Neural cell (in vitro differentiated cells): ENCODE measurements at regions not wholly inside any gene's neighbourhood (a gene's known extent, or its start where the extent isn't known, plus 50 kb on each side); places are given as distances from the start of the nearest gene placed in this dataset.

ENCODE experiments used
- H2AFZ ChIP-seq: fragments of 200-600, 300-800 bp; sonication (generic), shearing (Covaris generic); 2 replicates; pipeline ENCODE4 v1.6.0; 2014; ENCODE audit warnings: low read depth, mild to moderate bottlenecking, antibody characterized with exemption, low read length, moderate library complexity
- H3F3A ChIP-seq: fragments of 200-600 bp; shearing (Covaris generic); 2 replicates; pipeline ENCODE4 v1.6.1; 2016; ENCODE audit warnings: mild to moderate bottlenecking, moderate library complexity, mixed read lengths, antibody characterized with exemption, low read length; ENCODE audit not compliant: insufficient read depth, poor library complexity, severe bottlenecking
- H3K27ac ChIP-seq: fragments of 200-600, 300-800 bp; sonication (generic), shearing (Covaris generic); 2 replicates; pipeline ENCODE4 v1.5.1; 2014; ENCODE audit warnings: mild to moderate bottlenecking, low read length, moderate library complexity
- H3K27me3 ChIP-seq: fragments of 300-800, 200-600 bp; sonication (generic), shearing (Covaris generic); 2 replicates; pipeline ENCODE4 v1.6.0; 2014; ENCODE audit warnings: mild to moderate bottlenecking, low read depth, low read length, moderate library complexity; ENCODE audit not compliant: insufficient read depth
- H3K36me3 ChIP-seq: fragments of 300-800, 200-600 bp; sonication (generic), shearing (Covaris generic); 2 replicates; pipeline ENCODE4 v1.5.1; 2014; ENCODE audit warnings: mild to moderate bottlenecking, antibody characterized with exemption, low read length, moderate library complexity; ENCODE audit not compliant: insufficient read depth
- H3K4me2 ChIP-seq: fragments of 300-800, 200-600 bp; sonication (generic), shearing (Covaris generic); 2 replicates; pipeline ENCODE4 v1.6.0; 2014; ENCODE audit warnings: mild to moderate bottlenecking, low read length
- H3K4me3 ChIP-seq: fragments of 300-800, 200-600 bp; sonication (generic), shearing (Covaris generic); 2 replicates; pipeline ENCODE4 v1.5.1; 2014; ENCODE audit warnings: mild to moderate bottlenecking, low read length, moderate library complexity
- H3K79me2 ChIP-seq: fragments of 200-600 bp; shearing (Covaris generic); replicated peaks from 2 replicates; pipeline ENCODE4 v1.6.0; 2014; ENCODE audit warnings: mild to moderate bottlenecking, low read length, moderate library complexity; ENCODE audit not compliant: insufficient read depth
- H3K9ac ChIP-seq: fragments of 300-800, 200-600 bp; sonication (generic), shearing (Covaris generic); 2 replicates; pipeline ENCODE4 v1.6.1; 2016; ENCODE audit warnings: mild to moderate bottlenecking, low read length, mixed read lengths
- H3K9me2 ChIP-seq: fragments of 200-600 bp; shearing (Covaris generic); 2 replicates; pipeline ENCODE4 v1.6.1; 2016; ENCODE audit warnings: mild to moderate bottlenecking, low read length, mixed read lengths; ENCODE audit not compliant: insufficient read depth
- H3K9me3 ChIP-seq: fragments of 200-600, 300-800 bp; sonication (generic), shearing (Covaris generic); 2 replicates; pipeline ENCODE4 v1.6.1; 2016; ENCODE audit warnings: mild to moderate bottlenecking, mixed run types, low read length, moderate library complexity, mixed read lengths
- H4K20me1 ChIP-seq: fragments of 200-600 bp; shearing (Covaris generic); 2 replicates; pipeline ENCODE4 v1.6.1; 2016; ENCODE audit warnings: mild to moderate bottlenecking, mixed run types; ENCODE audit not compliant: insufficient read depth
- CTCF ChIP-seq: fragments of 450-650 bp; IDR thresholded peaks from 2 replicates; pipeline ENCODE4 v1.5.1; 2014; ENCODE audit warnings: antibody characterized with exemption, mild to moderate bottlenecking, moderate library complexity; ENCODE audit not compliant: poor library complexity, severe bottlenecking
- EP300 ChIP-seq: fragments of 450-650 bp; conservative IDR thresholded peaks from 2 replicates; pipeline ENCODE4 v1.6.1; 2014; ENCODE audit warnings: antibody characterized with exemption, mild to moderate bottlenecking, moderate library complexity; ENCODE audit not compliant: poor library complexity, severe bottlenecking
- EZH2 ChIP-seq: fragments of 200-600, 300-800 bp; shearing (Covaris generic), sonication (generic); IDR thresholded peaks from 2 replicates; pipeline ENCODE4 v1.6.1; 2014; ENCODE audit warnings: antibody characterized with exemption, low read length, borderline replicate concordance, mild to moderate bottlenecking; ENCODE audit not compliant: insufficient read depth, poor library complexity, severe bottlenecking
- MXI1 ChIP-seq: fragments of 450-650 bp; conservative IDR thresholded peaks from 2 replicates; pipeline ENCODE4 v1.6.1; 2014; ENCODE audit warnings: antibody characterized with exemption, mild to moderate bottlenecking; ENCODE audit not compliant: poor library complexity, severe bottlenecking
- POLR2AphosphoS5 ChIP-seq: IDR thresholded peaks from 2 replicates; pipeline ENCODE4 v1.6.1; 2012
- RAD21 ChIP-seq: fragments of 450-650 bp; conservative IDR thresholded peaks from 2 replicates; pipeline ENCODE4 v1.6.1; 2014; ENCODE audit warnings: antibody characterized with exemption, mild to moderate bottlenecking, moderate library complexity
- SMC3 ChIP-seq: fragments of 450-650 bp; conservative IDR thresholded peaks from 2 replicates; pipeline ENCODE4 v1.6.1; 2014; ENCODE audit warnings: antibody characterized with exemption, mild to moderate bottlenecking, moderate library complexity; ENCODE audit not compliant: poor library complexity
- TAF1 ChIP-seq: IDR thresholded peaks from 2 replicates; pipeline ENCODE4 v1.6.1; 2012; ENCODE audit warnings: low read depth
- TF ChIP-seq, protein P1 (sequence below): IDR thresholded peaks from 2 replicates; pipeline ENCODE4 v1.6.1; 2012; ENCODE audit warnings: borderline replicate concordance

- Histone ChIP-seq H3K4me3 (no peak overlapping the region), H3K27ac (no peak overlapping the region), H3F3A (no peaks in the 10 kb centered on the region), H3K9ac (no peak overlapping the region), H3K4me2 (no peak overlapping the region), H3K36me3 (no peaks in the 10 kb centered on the region), H4K20me1 (no peaks in the 10 kb centered on the region), H3K9me3 (no peaks in the 10 kb centered on the region), H3K9me2 (no peaks in the 10 kb centered on the region), H3K27me3 (no peaks in the 10 kb centered on the region), H2AFZ (no peak overlapping the region), H3K79me2 (peaks cover 3% of the 10 kb centered on the region)
- TF ChIP-seq SMC3 (no peak), RAD21 (no peak), TAF1 (no peak), CTCF (no peak), EP300 (no peak), EZH2 (no peak), MXI1 (no peak), POLR2AphosphoS5 (no peak)
- TF ChIP-seq, protein P1, sequence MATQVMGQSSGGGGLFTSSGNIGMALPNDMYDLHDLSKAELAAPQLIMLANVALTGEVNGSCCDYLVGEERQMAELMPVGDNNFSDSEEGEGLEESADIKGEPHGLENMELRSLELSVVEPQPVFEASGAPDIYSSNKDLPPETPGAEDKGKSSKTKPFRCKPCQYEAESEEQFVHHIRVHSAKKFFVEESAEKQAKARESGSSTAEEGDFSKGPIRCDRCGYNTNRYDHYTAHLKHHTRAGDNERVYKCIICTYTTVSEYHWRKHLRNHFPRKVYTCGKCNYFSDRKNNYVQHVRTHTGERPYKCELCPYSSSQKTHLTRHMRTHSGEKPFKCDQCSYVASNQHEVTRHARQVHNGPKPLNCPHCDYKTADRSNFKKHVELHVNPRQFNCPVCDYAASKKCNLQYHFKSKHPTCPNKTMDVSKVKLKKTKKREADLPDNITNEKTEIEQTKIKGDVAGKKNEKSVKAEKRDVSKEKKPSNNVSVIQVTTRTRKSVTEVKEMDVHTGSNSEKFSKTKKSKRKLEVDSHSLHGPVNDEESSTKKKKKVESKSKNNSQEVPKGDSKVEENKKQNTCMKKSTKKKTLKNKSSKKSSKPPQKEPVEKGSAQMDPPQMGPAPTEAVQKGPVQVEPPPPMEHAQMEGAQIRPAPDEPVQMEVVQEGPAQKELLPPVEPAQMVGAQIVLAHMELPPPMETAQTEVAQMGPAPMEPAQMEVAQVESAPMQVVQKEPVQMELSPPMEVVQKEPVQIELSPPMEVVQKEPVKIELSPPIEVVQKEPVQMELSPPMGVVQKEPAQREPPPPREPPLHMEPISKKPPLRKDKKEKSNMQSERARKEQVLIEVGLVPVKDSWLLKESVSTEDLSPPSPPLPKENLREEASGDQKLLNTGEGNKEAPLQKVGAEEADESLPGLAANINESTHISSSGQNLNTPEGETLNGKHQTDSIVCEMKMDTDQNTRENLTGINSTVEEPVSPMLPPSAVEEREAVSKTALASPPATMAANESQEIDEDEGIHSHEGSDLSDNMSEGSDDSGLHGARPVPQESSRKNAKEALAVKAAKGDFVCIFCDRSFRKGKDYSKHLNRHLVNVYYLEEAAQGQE, result no peak
These were observed 214.4 kb downstream of the HIPK3 start for GRCh38 chr11:33471541-33471940.

DNA sequence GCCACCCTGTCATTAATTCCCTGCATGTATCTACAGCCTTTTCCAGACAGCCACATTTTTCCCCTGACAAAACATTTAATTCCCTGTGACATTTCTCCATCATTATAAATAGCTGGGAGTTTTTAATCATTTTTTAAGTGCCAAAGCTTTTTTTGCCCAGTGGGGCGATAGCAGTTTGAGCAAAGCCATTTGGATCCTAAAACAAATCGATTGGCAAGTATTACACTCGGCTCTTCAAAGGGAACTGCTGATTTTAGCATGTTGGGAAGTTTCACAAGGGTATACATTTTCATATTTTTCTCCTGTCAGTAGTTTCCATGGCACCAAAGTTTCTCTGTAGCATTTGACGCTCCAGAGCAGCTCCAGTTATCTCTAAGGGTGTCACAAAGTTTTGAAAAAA lies 210.8 kb downstream of the HIPK3 start:
- Histone ChIP-seq H3K79me2 (no peaks in the 10 kb centered on the region), H3K4me3 (no peak overlapping the region), H3F3A (no peaks in the 10 kb centered on the region), H3K9me2 (no peaks in the 10 kb centered on the region), H3K27me3 (no peaks in the 10 kb centered on the region), H3K36me3 (no peaks in the 10 kb centered on the region), H3K9ac (no peak overlapping the region), H3K9me3 (no peaks in the 10 kb centered on the region), H4K20me1 (no peaks in the 10 kb centered on the region), H3K27ac (no peak overlapping the region), H3K4me2 (no peak overlapping the region), H2AFZ (no peak overlapping the region)
- TF ChIP-seq MXI1 (no peak), TAF1 (no peak), RAD21 (no peak), POLR2AphosphoS5 (no peak), EZH2 (no peak), CTCF (no peak)
- TF ChIP-seq, protein P1, result no peak
